T-helper 17 cell (primary cell): ENCODE measurements at regions not wholly inside any gene's neighbourhood (a gene's known extent, or its start where the extent isn't known, plus 50 kb on each side); places are given as distances from the start of the nearest gene placed in this dataset.
"Not testable (repeated sequence)": the region's sequence is repeated elsewhere in the genome, so short reads cannot be mapped to it uniquely, and the experiment has no call there.

Experiments used
- ATAC-seq: fragments of 150-1000 bp; cut with Tn5 transposase; 2 replicates; pipeline ENCODE4 v1.10.0; 2021; ENCODE audit warnings: mild to moderate bottlenecking, moderate library complexity
- DNase-seq, 3 donors: peaks; one replicate each; pipeline versions ENCODE4 v3.0.0 to v3.0.0-alpha.2; 2020 to 2021
- H3K9me3 ChIP-seq: one replicate; pipeline ENCODE4 v1.7.0; 2013; ENCODE audit warnings: low read length, mild to moderate bottlenecking; ENCODE audit not compliant: control insufficient read depth, poor library complexity, severe bottlenecking
- H3K27ac Mint-ChIP-seq: one replicate; pipeline ENCODE4 v1.8.0; 2022; ENCODE audit warnings: mild to moderate bottlenecking, moderate library complexity, mixed read lengths
- H3K27me3 Mint-ChIP-seq: one replicate; pipeline ENCODE4 v1.8.0; 2022; ENCODE audit warnings: mixed read lengths
- H3K36me3 Mint-ChIP-seq: one replicate; pipeline ENCODE4 v1.8.0; 2022; ENCODE audit warnings: low read depth, mixed read lengths
- H3K4me1 Mint-ChIP-seq: one replicate; pipeline ENCODE4 v1.8.0; 2022; ENCODE audit warnings: mild to moderate bottlenecking, mixed read lengths
- H3K4me3 Mint-ChIP-seq: one replicate; pipeline ENCODE4 v1.8.0; 2022; ENCODE audit warnings: mild to moderate bottlenecking, moderate library complexity, mixed read lengths

- DNase-seq (no peak), ATAC-seq (no peak)
- H3K4me3 Mint-ChIP-seq, result no peak overlapping the region
- no peaks in the 10 kb centered on the region for H3K27me3 Mint-ChIP-seq
- no peaks in the 10 kb centered on the region for H3K36me3 Mint-ChIP-seq
- no peaks in the 10 kb centered on the region for H3K9me3 ChIP-seq
- H3K4me1 Mint-ChIP-seq, result peaks cover 2% of the 10 kb centered on the region
- no peak overlapping the region for H3K27ac Mint-ChIP-seq
Measured at GRCh38 chr7:66464059-66464458, 164.6 kb upstream of the KCTD7 start.

GRCh38 chr7:66466081-66466600, 162.5 kb upstream of the KCTD7 start:
- H3K27ac Mint-ChIP-seq, result no peak overlapping the region
- no peaks in the 10 kb centered on the region for H3K9me3 ChIP-seq
- no peaks in the 10 kb centered on the region for H3K36me3 Mint-ChIP-seq
- no peak overlapping the region for H3K4me3 Mint-ChIP-seq
- H3K27me3 Mint-ChIP-seq, result no peaks in the 10 kb centered on the region
- DNase-seq, result no peak
- H3K4me1 Mint-ChIP-seq, result no peaks in the 10 kb centered on the region
- no peak for ATAC-seq

GRCh38 chr7:66467887-66468286, 160.8 kb upstream of the KCTD7 start:
- no peaks in the 10 kb centered on the region for H3K9me3 ChIP-seq
- Mint-ChIP-seq H3K27ac (no peak overlapping the region), H3K36me3 (no peaks in the 10 kb centered on the region), H3K4me3 (no peak overlapping the region), H3K4me1 (no peaks in the 10 kb centered on the region), H3K27me3 (no peaks in the 10 kb centered on the region)
- ATAC-seq (no peak), DNase-seq (no peak)

- H3K4me3 Mint-ChIP-seq, H3K4me1 Mint-ChIP-seq, H3K27ac Mint-ChIP-seq, ATAC-seq, H3K36me3 Mint-ChIP-seq, H3K27me3 Mint-ChIP-seq, DNase-seq, H3K9me3 ChIP-seq: not testable (repeated sequence)
Measured at GRCh38 chr7:66473064-66473463, 155.6 kb upstream of the KCTD7 start.

- DNase-seq, result no peak
- Mint-ChIP-seq H3K4me3 (no peak overlapping the region), H3K27ac (no peak overlapping the region), H3K4me1 (peaks cover 5% of the 10 kb centered on the region), H3K36me3 (peaks cover 7% of the 10 kb centered on the region), H3K27me3 (no peaks in the 10 kb centered on the region)
- no peaks in the 10 kb centered on the region for H3K9me3 ChIP-seq
- ATAC-seq, result no peak
Measured at GRCh38 chr7:66474441-66474840, 154.2 kb upstream of the KCTD7 start.

- DNase-seq, ATAC-seq, H3K36me3 Mint-ChIP-seq, H3K4me3 Mint-ChIP-seq, H3K27me3 Mint-ChIP-seq, H3K4me1 Mint-ChIP-seq, H3K9me3 ChIP-seq, H3K27ac Mint-ChIP-seq: not testable (repeated sequence)
Measured at GRCh38 chr7:66476056-66476455, 152.6 kb upstream of the KCTD7 start.

GRCh38 chr7:66477822-66478397, 150.8 kb upstream of the KCTD7 start:
- not testable (repeated sequence) for DNase-seq, H3K4me3 Mint-ChIP-seq, H3K4me1 Mint-ChIP-seq, H3K27me3 Mint-ChIP-seq, H3K9me3 ChIP-seq, ATAC-seq
- Mint-ChIP-seq H3K27ac (peak overlapping the region; percentile 53), H3K36me3 (peaks cover 11% of the 10 kb centered on the region)

- H3K4me3 Mint-ChIP-seq, ATAC-seq, DNase-seq, H3K9me3 ChIP-seq, H3K27ac Mint-ChIP-seq, H3K27me3 Mint-ChIP-seq, H3K4me1 Mint-ChIP-seq: not testable (repeated sequence)
- peaks cover 11% of the 10 kb centered on the region for H3K36me3 Mint-ChIP-seq
Measured at GRCh38 chr7:66481229-66481628, 147.5 kb upstream of the KCTD7 start.

- not testable (repeated sequence) for ATAC-seq, H3K4me1 Mint-ChIP-seq, H3K27ac Mint-ChIP-seq, DNase-seq, H3K4me3 Mint-ChIP-seq, H3K27me3 Mint-ChIP-seq, H3K9me3 ChIP-seq, H3K36me3 Mint-ChIP-seq
Measured at GRCh38 chr7:66489065-66489464, 139.6 kb upstream of the KCTD7 start.

- H3K4me3 Mint-ChIP-seq, result not testable (repeated sequence)
Measured at GRCh38 chr7:66489741-66490140, 138.9 kb upstream of the KCTD7 start.

GRCh38 chr7:66490979-66491378, 137.7 kb upstream of the KCTD7 start:
- DNase-seq, H3K27me3 Mint-ChIP-seq, H3K27ac Mint-ChIP-seq, H3K4me1 Mint-ChIP-seq, ATAC-seq, H3K4me3 Mint-ChIP-seq, H3K36me3 Mint-ChIP-seq, H3K9me3 ChIP-seq: not testable (repeated sequence)

More at GRCh38 chr7:66489741-66490140, 138.9 kb upstream of the KCTD7 start:
- ATAC-seq, H3K36me3 Mint-ChIP-seq, H3K4me1 Mint-ChIP-seq, H3K9me3 ChIP-seq, DNase-seq, H3K27me3 Mint-ChIP-seq: not testable (repeated sequence)
- peak overlapping the region; percentile 88 for H3K27ac Mint-ChIP-seq

GRCh38 chr7:66492405-66492804, 136.3 kb upstream of the KCTD7 start:
- ATAC-seq, H3K4me1 Mint-ChIP-seq, DNase-seq, H3K36me3 Mint-ChIP-seq, H3K27me3 Mint-ChIP-seq, H3K9me3 ChIP-seq: not testable (repeated sequence)
- Mint-ChIP-seq H3K4me3 (peak overlapping the region; percentile 90), H3K27ac (peak overlapping the region; percentile 99)

- Mint-ChIP-seq H3K4me1 (peaks cover 2% of the 10 kb centered on the region), H3K27me3 (no peaks in the 10 kb centered on the region), H3K27ac (peak overlapping the region; percentile 99), H3K4me3 (peak overlapping the region; percentile 90), H3K36me3 (no peaks in the 10 kb centered on the region)
- H3K9me3 ChIP-seq, result no peaks in the 10 kb centered on the region
- ATAC-seq (peak; percentile 95), DNase-seq (peak; percentile 92 to 93 (median 92))
Measured at GRCh38 chr7:66493235-66494205, 135.2 kb upstream of the KCTD7 start.
